H1 (cell line): ENCODE measurements at regions not wholly inside any gene's neighbourhood (a gene's known extent, or its start where the extent isn't known, plus 50 kb on each side); places are given as distances from the start of the nearest gene placed in this dataset.

Experiments
- CTCF ChIA-PET: fragments of 300-600 bp; sonication (Branson Sonifier 250); formaldehyde crosslinking; loops from one replicate; lab custom pipeline; 2021; ENCODE audit not compliant: partially characterized antibody; lab: Charles Lee
- POLR2A ChIA-PET: fragments of 300-600 bp; sonication (Branson Sonifier 250); formaldehyde crosslinking; loops from one replicate; lab custom pipeline; 2021; ENCODE audit warnings: inconsistent platforms; ENCODE audit not compliant: partially characterized antibody; lab: Charles Lee
- DNase-seq, 2 experiments: peaks; one replicate each; pipeline versions ENCODE4 v3.0.0 to v3.0.0-alpha.2; 2010 to 2022; ENCODE audit warnings: low spot score in 2 of 2, low read depth in 1 of 2, mixed read lengths in 1 of 2
- FAIRE-seq: peaks from 2 replicates; lab custom pipeline; 2011; peaks lifted over from hg19 to GRCh38; lab: Jason Lieb, UNC
- H2AFZ ChIP-seq: 2 replicates; pipeline ENCODE4 v1.8.1; 2012; ENCODE audit warnings: low read length, inconsistent platforms
- H2AK5ac ChIP-seq: 2 replicates; pipeline ENCODE4 v1.6.1; 2013; ENCODE audit warnings: low read depth, low read length
- H2BK120ac ChIP-seq: replicated peaks from 2 replicates; pipeline ENCODE3; 2013; ENCODE audit warnings: low read depth, low read length, inconsistent platforms
- H2BK12ac ChIP-seq: 2 replicates; pipeline ENCODE4 v1.6.1; 2013; ENCODE audit warnings: low read depth, low read length
- H2BK15ac ChIP-seq: 2 replicates; pipeline ENCODE4 v1.6.1; 2013; ENCODE audit warnings: low read length
- H2BK20ac ChIP-seq: 2 replicates; pipeline ENCODE4 v1.6.1; 2013; ENCODE audit warnings: low read length
- H2BK5ac ChIP-seq: 2 replicates; pipeline ENCODE4 v1.6.1; 2013; ENCODE audit warnings: low read depth, low read length
- H3K14ac ChIP-seq: 2 replicates; pipeline ENCODE4 v1.6.1; 2013; ENCODE audit warnings: inconsistent platforms; ENCODE audit not compliant: insufficient read length
- H3K18ac ChIP-seq: 2 replicates; pipeline ENCODE4 v1.6.1; 2013; ENCODE audit warnings: low read length; ENCODE audit errors: extremely low read depth
- H3K23ac ChIP-seq: 2 replicates; pipeline ENCODE4 v1.6.1; 2013; ENCODE audit warnings: inconsistent platforms; ENCODE audit not compliant: insufficient read length
- H3K23me2 ChIP-seq: 2 replicates; pipeline ENCODE4 v1.6.1; 2013; ENCODE audit warnings: low read depth, low read length
- H3K27ac ChIP-seq: 2 replicates; pipeline ENCODE4 v1.6.1; 2011; ENCODE audit warnings: low read depth, low read length, inconsistent platforms
- H3K27me3 ChIP-seq, 4 experiments: replicated peaks in 1 of 4; 1 replicate in 1 of 4; 2 replicates in 3 of 4; pipeline versions ENCODE4 v1.6.1 to v1.8.1; 2011 to 2013; ENCODE audit warnings: low read length in 3 of 4, mild to moderate bottlenecking in 3 of 4, inconsistent platforms in 2 of 4, mixed read lengths in 2 of 4, moderate library complexity in 1 of 4; ENCODE audit not compliant: control insufficient read depth in 3 of 4, insufficient read depth in 3 of 4; ENCODE audit errors: extremely low read depth in 1 of 4
- H3K36me3 ChIP-seq, 4 experiments: 2 replicates each; pipeline versions ENCODE4 v1.6.1 to v1.8.1; 2011 to 2013; ENCODE audit warnings: mild to moderate bottlenecking in 4 of 4, low read length in 3 of 4, moderate library complexity in 2 of 4, control low read depth in 1 of 4, inconsistent platforms in 1 of 4; ENCODE audit not compliant: insufficient read depth in 4 of 4, control insufficient read depth in 2 of 4
- H3K4ac ChIP-seq: replicated peaks from 2 replicates; pipeline ENCODE3; 2013; ENCODE audit warnings: low read length, low read depth, mixed read lengths, inconsistent platforms; ENCODE audit not compliant: insufficient read length
- H3K4me1 ChIP-seq, 4 experiments: replicated peaks in 1 of 4; 1 replicate in 1 of 4; 2 replicates in 3 of 4; pipeline versions ENCODE4 v1.6.1 to v1.8.1; 2011 to 2013; ENCODE audit warnings: low read length in 3 of 4, inconsistent platforms in 2 of 4, mixed read lengths in 1 of 4; ENCODE audit not compliant: insufficient read depth in 4 of 4, control insufficient read depth in 3 of 4
- H3K4me2 ChIP-seq, 2 experiments: 2 replicates each; pipeline versions ENCODE4 v1.6.1 to v1.8.1; 2011 to 2013; ENCODE audit warnings: low read depth in 2 of 2, low read length in 2 of 2, control low read depth in 1 of 2, inconsistent platforms in 1 of 2, mild to moderate bottlenecking in 1 of 2; ENCODE audit not compliant: insufficient read depth in 1 of 2
- H3K4me3 ChIP-seq, 4 experiments: fragments of 200-600, 300-600 bp in 1 of 4; sonication (generic), shearing (Covaris generic), sonication (Bioruptor Twin) in 1 of 4; 2 replicates each; pipeline versions ENCODE4 v1.5.1 to v1.8.1; 2011 to 2016; ENCODE audit warnings: low read length in 4 of 4, low read depth in 3 of 4, control low read depth in 2 of 4, inconsistent platforms in 2 of 4, mild to moderate bottlenecking in 2 of 4, mixed read lengths in 1 of 4, moderate library complexity in 1 of 4; ENCODE audit not compliant: insufficient read depth in 2 of 4; ENCODE audit errors: extremely low read depth in 1 of 4
- H3K56ac ChIP-seq: replicated peaks from 2 replicates; pipeline ENCODE3; 2013; ENCODE audit warnings: low read depth, mild to moderate bottlenecking, mixed read lengths, low read length, inconsistent platforms; ENCODE audit not compliant: insufficient read length
- H3K79me1 ChIP-seq: 2 replicates; pipeline ENCODE4 v1.6.1; 2013; ENCODE audit warnings: low read depth, low read length, control low read depth
- H3K79me2 ChIP-seq, 2 experiments: 2 replicates each; pipeline versions ENCODE4 v1.6.1 to v1.8.1; 2012 to 2013; ENCODE audit warnings: low read length in 2 of 2, mild to moderate bottlenecking in 2 of 2, inconsistent platforms in 1 of 2; ENCODE audit not compliant: insufficient read depth in 2 of 2, control insufficient read depth in 1 of 2
- H3K9ac ChIP-seq, 4 experiments: replicated peaks in 1 of 4; 1 replicate in 1 of 4; 2 replicates in 3 of 4; pipeline versions ENCODE4 v1.6.1 to v1.8.1; 2011 to 2013; ENCODE audit warnings: low read depth in 3 of 4, low read length in 3 of 4, control low read depth in 2 of 4, mild to moderate bottlenecking in 2 of 4, moderate library complexity in 2 of 4, inconsistent platforms in 1 of 4; ENCODE audit errors: extremely low read depth in 1 of 4
- H3K9me3 ChIP-seq, 2 experiments: 2 replicates each; pipeline versions ENCODE4 v1.6.1 to v1.8.1; 2012 to 2013; ENCODE audit warnings: mild to moderate bottlenecking in 2 of 2, moderate library complexity in 2 of 2, control low read depth in 1 of 2, inconsistent platforms in 1 of 2, low read depth in 1 of 2, low read length in 1 of 2, mixed read lengths in 1 of 2; ENCODE audit not compliant: insufficient read depth in 2 of 2
- H4K20me1 ChIP-seq, 2 experiments: replicated peaks in 1 of 2; 2 replicates each; pipeline versions ENCODE3 to v1.8.1; 2011 to 2013; ENCODE audit warnings: inconsistent platforms in 2 of 2, low read length in 2 of 2, mild to moderate bottlenecking in 1 of 2; ENCODE audit not compliant: insufficient read depth in 2 of 2, control insufficient read depth in 1 of 2
- H4K5ac ChIP-seq: 2 replicates; pipeline ENCODE4 v1.6.1; 2013; ENCODE audit warnings: low read length, low read depth, mixed read lengths, inconsistent platforms; ENCODE audit not compliant: insufficient read length
- H4K8ac ChIP-seq: 2 replicates; pipeline ENCODE4 v1.8.0; 2013; ENCODE audit warnings: mild to moderate bottlenecking, moderate library complexity, low read length, inconsistent platforms; ENCODE audit not compliant: insufficient read depth; ENCODE audit errors: extremely low read depth
- H4K91ac ChIP-seq: replicated peaks from 2 replicates; pipeline ENCODE3; 2013; ENCODE audit warnings: low read length, mixed read lengths, inconsistent platforms; ENCODE audit not compliant: insufficient read length
- BCL11A ChIP-seq, 2 experiments: IDR thresholded peaks; one replicate each; pipeline ENCODE4 v1.6.1; 2011; ENCODE audit warnings: low read depth in 2 of 2, low read length in 2 of 2, mild to moderate bottlenecking in 2 of 2
- CEBPB ChIP-seq: IDR thresholded peaks from 2 replicates; pipeline ENCODE4 v1.6.1; 2012; ENCODE audit warnings: low read depth, low read length
- HDAC6 ChIP-seq: IDR thresholded peaks from one replicate; pipeline ENCODE4 v1.7.1; 2012; ENCODE audit warnings: low read depth, mild to moderate bottlenecking, inconsistent platforms, low read length, moderate library complexity
- JUND ChIP-seq: IDR thresholded peaks from 2 replicates; pipeline ENCODE4 v1.6.1; 2011; ENCODE audit warnings: mild to moderate bottlenecking, improper control_type of control experiment, low read length
- SIX5 ChIP-seq: IDR thresholded peaks from 2 replicates; pipeline ENCODE4 v1.6.1; 2011; ENCODE audit warnings: mild to moderate bottlenecking, low read depth, low read length
- TEAD4 ChIP-seq: IDR thresholded peaks from 2 replicates; pipeline ENCODE4 v1.6.1; 2012; ENCODE audit warnings: low read depth, low read length, inconsistent platforms, mixed read lengths
- WGBS, 2 experiments: shearing (Covaris generic) in 1 of 2; methylation state at CpG; one replicate each; pipeline versions ENCODE4 v1.1.6 to v1.1.7; 2013 to 2015; ENCODE audit warnings: low lambda C conversion rate in 2 of 2, mixed read lengths in 2 of 2, inconsistent platforms in 1 of 2, low coverage in 1 of 2, missing lambda C conversion rate in 1 of 2; ENCODE audit not compliant: insufficient replicate concordance in 2 of 2, insufficient coverage in 1 of 2, insufficient read length in 1 of 2; ENCODE audit errors: extremely low coverage in 1 of 2, missing lambda C conversion rate in 1 of 2; 5-methylcytosine and 5-hydroxymethylcytosine counted together

GRCh38 chr2:19138264-19138825 lies 220.1 kb downstream of the OSR1 start:
- no peak overlapping the region for H3K18ac ChIP-seq
- TF ChIP-seq TEAD4 (no peak), HDAC6 (no peak), BCL11A (IDR thresholded peaks at IDR 0.05; ENCODE audit: low read depth in 2 of 2, low read length in 2 of 2) (no peak), JUND (no peak), SIX5 (no peak), CEBPB (no peak)
- no peak overlapping the region for H3K4me2 ChIP-seq
- no peak overlapping the region for H3K4ac ChIP-seq
- peaks cover 0 to 7% (median 2%) of the 10 kb centered on the region in 4 experiments; a peak in 2 of 7 replicates for H3K4me1 ChIP-seq
- H2BK12ac ChIP-seq = no peak overlapping the region
- no peak overlapping the region for H2BK20ac ChIP-seq
- H4K20me1 ChIP-seq = no peaks in the 10 kb centered on the region
- no peak overlapping the region for H4K5ac ChIP-seq
- no peaks in the 10 kb centered on the region for H3K9me3 ChIP-seq
- H4K91ac ChIP-seq = no peak overlapping the region
- no peak overlapping the region for H3K9ac ChIP-seq
- H3K4me3 ChIP-seq = no peak overlapping the region
- WGBS, 2 experiments = 74% methylated on average over 4 of the region's 4 CpGs; no CpG with 5 or more reads in 1 of the 2 experiments
- H3K14ac ChIP-seq = no peak overlapping the region
- H3K79me2 ChIP-seq = no peaks in the 10 kb centered on the region
- no peak overlapping the region for H2AK5ac ChIP-seq
- H3K56ac ChIP-seq = no peak overlapping the region
- no peak overlapping the region for H4K8ac ChIP-seq
- H3K79me1 ChIP-seq = no peaks in the 10 kb centered on the region
- DNase-seq = no peak
- no peaks in the 10 kb centered on the region for H3K27me3 ChIP-seq
- H2BK15ac ChIP-seq = no peak overlapping the region
- CTCF ChIA-PET = interaction anchor here (0.9 to 1.6 kb wide), 5 partner anchors 17 to 283 kb away, joined by 3 to 6 read pairs (median 3); no protein-coding TSS in a partner anchor
- no peak for FAIRE-seq
- no peak overlapping the region for H2BK5ac ChIP-seq
- H3K27ac ChIP-seq = no peak overlapping the region
- H2BK120ac ChIP-seq = no peak overlapping the region
- peak overlapping the region; percentile 66; the same call in 1 of the 2 replicates for H2AFZ ChIP-seq
- H3K23ac ChIP-seq = no peak overlapping the region
- POLR2A ChIA-PET = no interaction called here
- H3K23me2 ChIP-seq = no peaks in the 10 kb centered on the region
- no peaks in the 10 kb centered on the region for H3K36me3 ChIP-seq
